Fibroblast of pulmonary artery (primary cell): ENCODE measurements at regions not wholly inside any gene's neighbourhood (a gene's known extent, or its start where the extent isn't known, plus 50 kb on each side); places are given as distances from the start of the nearest gene placed in this dataset.

ENCODE experiments used
- DNase-seq: peaks from one replicate; pipeline ENCODE4 v3.0.0-alpha.2; 2010; ENCODE audit warnings: low read depth
- H3K4me3 ChIP-seq: replicated peaks from 2 replicates; pipeline ENCODE4 v1.5.1; 2011; ENCODE audit warnings: low read depth, mild to moderate bottlenecking, control low read depth, low read length, moderate library complexity
- CTCF ChIP-seq: IDR thresholded peaks from 2 replicates; pipeline ENCODE4 v1.5.1; 2011; ENCODE audit warnings: mild to moderate bottlenecking, control low read depth, low read length, inconsistent platforms; ENCODE audit errors: missing control alignments

GRCh38 chrX:39813631-39814277 lies 284.0 kb downstream of the BCOR start:
- no peak overlapping the region for H3K4me3 ChIP-seq
- DNase-seq: peak; percentile 86
- no peak for TF ChIP-seq CTCF

DNA sequence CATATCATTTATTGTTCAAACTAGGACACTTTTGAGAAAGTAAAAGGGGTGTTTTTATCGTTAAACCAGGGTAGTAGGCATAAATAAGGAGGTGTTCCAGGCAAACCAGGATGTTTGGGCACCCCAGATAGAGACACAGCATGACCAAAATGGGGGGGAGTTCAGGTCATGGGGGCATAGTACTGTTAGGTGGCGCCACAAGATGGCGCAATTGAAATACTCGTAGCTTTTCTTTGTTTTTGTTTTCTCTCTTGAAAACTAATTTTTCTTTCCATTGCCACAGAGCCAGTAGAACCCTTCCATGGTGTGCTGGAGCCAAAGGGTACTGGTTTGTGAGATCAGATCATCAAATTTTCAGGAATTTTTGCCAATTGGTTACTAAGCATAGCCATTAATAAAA lies 283.4 kb downstream of the BCOR start:
- TF ChIP-seq CTCF: peak; percentile 39
- DNase-seq: peak; percentile 44
- H3K4me3 ChIP-seq: no peak overlapping the region

- DNase-seq: no peak
- no peak for TF ChIP-seq CTCF
- H3K4me3 ChIP-seq: no peak overlapping the region
Observed at GRCh38 chrX:39815631-39816030, 282.1 kb downstream of the BCOR start.

GRCh38 chrX:39816871-39817731 lies 280.7 kb downstream of the BCOR start:
- peak overlapping the region; percentile 5 for H3K4me3 ChIP-seq
- DNase-seq: peak; percentile 49
- no peak for TF ChIP-seq CTCF

DNA sequence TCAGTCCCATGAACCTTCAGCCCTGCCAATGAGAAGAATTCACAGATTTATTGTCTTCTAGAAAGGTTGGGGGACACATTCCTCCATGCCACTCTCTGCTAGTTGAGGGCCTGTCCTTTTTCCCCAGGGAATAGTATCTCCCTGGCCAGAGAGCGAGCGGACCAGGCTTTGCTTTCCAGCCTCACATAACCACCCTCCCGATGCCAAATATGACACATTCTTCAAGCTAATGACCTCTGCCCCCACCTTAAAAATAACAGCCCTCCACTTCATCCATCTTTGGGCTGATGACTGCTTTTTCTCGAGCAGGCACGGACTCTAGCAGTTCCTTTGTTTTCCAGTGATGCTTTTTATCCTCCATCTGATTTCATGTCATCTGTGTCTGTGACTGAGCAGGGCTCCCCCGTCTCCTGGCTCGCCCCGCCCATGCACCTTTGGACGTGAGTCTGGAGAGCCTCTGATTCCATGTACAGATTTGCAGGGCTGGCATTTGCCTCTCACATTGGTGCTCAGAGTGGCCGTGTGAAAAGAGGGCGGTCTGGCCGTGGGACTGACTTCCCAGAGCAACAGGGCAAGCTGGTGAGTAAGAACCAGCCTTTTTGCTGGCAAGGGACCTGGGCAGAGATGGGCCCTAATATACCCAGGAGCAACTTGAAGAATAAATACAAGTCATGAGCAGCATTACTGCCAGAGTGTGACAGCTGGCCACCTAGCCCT lies 279.8 kb downstream of the BCOR start:
- TF ChIP-seq CTCF: no peak
- no peak overlapping the region for H3K4me3 ChIP-seq
- DNase-seq: no peak

DNA sequence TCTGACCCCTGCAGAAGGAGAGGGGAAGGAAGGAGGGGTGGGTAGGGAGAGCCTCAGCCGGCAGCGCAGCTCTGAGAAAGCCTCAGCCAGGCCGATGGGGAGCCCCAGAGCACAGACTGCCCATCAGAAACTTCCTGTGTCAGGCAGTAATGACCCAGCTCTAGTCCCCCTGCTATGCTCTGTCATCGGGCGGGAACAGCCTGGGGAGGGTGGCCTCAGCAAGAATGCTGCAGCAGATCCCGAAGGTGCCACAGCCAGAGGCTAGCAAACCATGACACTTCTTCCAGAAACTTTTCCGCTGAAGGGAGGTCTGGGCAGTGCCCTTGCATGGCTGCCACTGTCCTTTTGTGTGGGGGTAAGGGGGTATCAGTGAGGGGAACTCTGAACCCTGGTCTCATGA lies 279.0 kb downstream of the BCOR start:
- no peak for TF ChIP-seq CTCF
- no peak for DNase-seq
- no peak overlapping the region for H3K4me3 ChIP-seq
